Prostate gland (tissue), 2 donors: ENCODE measurements at regions not wholly inside any gene's neighbourhood (a gene's known extent, or its start where the extent isn't known, plus 50 kb on each side); places are given as distances from the start of the nearest gene placed in this dataset.

Source experiments
- DNase-seq: peaks from one replicate; pipeline ENCODE4 v3.0.0-alpha.2; 2019; ENCODE audit warnings: low spot score
- H3K27ac ChIP-seq, 2 donors: fragments of 200-600 bp; sonication (generic); 2 replicates each; pipeline ENCODE4 v1.5.1; 2017 to 2019
- H3K27me3 ChIP-seq: fragments of 200-600 bp; sonication (generic); replicated peaks from 2 replicates; pipeline ENCODE4 v1.5.1; 2019; ENCODE audit not compliant: insufficient read depth
- H3K36me3 ChIP-seq, 2 donors: fragments of 200-600 bp; sonication (generic); 1 replicate in 1 of 2; 2 replicates in 1 of 2; pipeline versions ENCODE4 v1.5.1 to v1.8.1; 2017 to 2019
- H3K4me1 ChIP-seq: fragments of 200-600 bp; sonication (generic); replicated peaks from 2 replicates; pipeline ENCODE4 v1.5.1; 2019
- H3K4me3 ChIP-seq, 2 donors: fragments of 200-600 bp; sonication (generic); 2 replicates each; pipeline ENCODE4 v1.5.1; 2017 to 2019
- H3K9me3 ChIP-seq: fragments of 200-600 bp; sonication (generic); 2 replicates; pipeline ENCODE4 v1.5.1; 2017
- POLR2A ChIP-seq: fragments of 450-650 bp; IDR thresholded peaks from one replicate; pipeline ENCODE4 v1.6.1; 2016; ENCODE audit warnings: antibody characterized with exemption, mild to moderate bottlenecking
- POLR2AphosphoS5 ChIP-seq: sonication (generic); formaldehyde crosslinking; IDR thresholded peaks from one replicate; pipeline ENCODE4 v1.6.1; 2017; ENCODE audit warnings: antibody characterized with exemption
- WGBS: methylation state at CpG from one replicate; pipeline ENCODE4 v1.1.5; 2018; 5-methylcytosine and 5-hydroxymethylcytosine counted together
- intact Hi-C: fragments of 100-400 bp; cut with DNase I; formaldehyde crosslinking; loops from one replicate; pipeline ENCODE4 v1.14.2; 2022
- TF ChIP-seq, protein P1 (sequence below), 4 experiments: fragments of 200-600 bp in 2 of 4; fragments of 450-650 bp in 2 of 4; sonication (generic) in 2 of 4; IDR thresholded peaks; 1 replicate in 3 of 4; 2 replicates in 1 of 4; pipeline ENCODE4 v1.5.1; 2016 to 2019; ENCODE audit warnings: antibody characterized with exemption in 4 of 4, mild to moderate bottlenecking in 2 of 4, moderate library complexity in 2 of 4

DNA sequence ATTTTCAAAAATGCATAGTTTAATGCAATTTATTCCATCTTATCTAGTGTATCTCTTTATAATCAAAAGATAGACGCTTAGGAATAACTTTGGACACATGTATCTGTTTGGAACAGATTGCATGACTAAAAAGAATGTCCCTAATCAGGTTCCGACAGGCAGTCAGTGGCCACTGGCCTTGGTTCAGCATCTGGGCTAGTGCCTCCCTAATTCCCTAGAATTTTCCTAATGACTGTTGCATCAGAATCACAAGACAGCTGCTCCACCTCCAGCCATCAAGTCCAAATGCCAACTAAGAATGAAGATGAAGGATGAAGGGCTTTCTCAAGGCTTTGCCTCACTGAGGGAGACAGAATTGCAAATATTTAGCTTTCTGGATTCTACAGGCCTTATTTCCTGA, 173.8 kb downstream of the EFNB2 start:
- Histone ChIP-seq H3K36me3 (no peaks in the 10 kb centered on the region), H3K9me3 (no peaks in the 10 kb centered on the region), H3K4me1 (no peaks in the 10 kb centered on the region), H3K27me3 (no peaks in the 10 kb centered on the region), H3K27ac (no peak overlapping the region), H3K4me3 (no peak overlapping the region)
- 91% methylated on average over 2 of the region's 2 CpGs for WGBS
- DNase-seq: no peak
- TF ChIP-seq POLR2A: no peak
- TF ChIP-seq, protein P1, sequence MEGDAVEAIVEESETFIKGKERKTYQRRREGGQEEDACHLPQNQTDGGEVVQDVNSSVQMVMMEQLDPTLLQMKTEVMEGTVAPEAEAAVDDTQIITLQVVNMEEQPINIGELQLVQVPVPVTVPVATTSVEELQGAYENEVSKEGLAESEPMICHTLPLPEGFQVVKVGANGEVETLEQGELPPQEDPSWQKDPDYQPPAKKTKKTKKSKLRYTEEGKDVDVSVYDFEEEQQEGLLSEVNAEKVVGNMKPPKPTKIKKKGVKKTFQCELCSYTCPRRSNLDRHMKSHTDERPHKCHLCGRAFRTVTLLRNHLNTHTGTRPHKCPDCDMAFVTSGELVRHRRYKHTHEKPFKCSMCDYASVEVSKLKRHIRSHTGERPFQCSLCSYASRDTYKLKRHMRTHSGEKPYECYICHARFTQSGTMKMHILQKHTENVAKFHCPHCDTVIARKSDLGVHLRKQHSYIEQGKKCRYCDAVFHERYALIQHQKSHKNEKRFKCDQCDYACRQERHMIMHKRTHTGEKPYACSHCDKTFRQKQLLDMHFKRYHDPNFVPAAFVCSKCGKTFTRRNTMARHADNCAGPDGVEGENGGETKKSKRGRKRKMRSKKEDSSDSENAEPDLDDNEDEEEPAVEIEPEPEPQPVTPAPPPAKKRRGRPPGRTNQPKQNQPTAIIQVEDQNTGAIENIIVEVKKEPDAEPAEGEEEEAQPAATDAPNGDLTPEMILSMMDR (IDR thresholded peaks at IDR 0.05): no peak
- TF ChIP-seq POLR2AphosphoS5: no peak
- intact Hi-C loops: no loop called here

DNA sequence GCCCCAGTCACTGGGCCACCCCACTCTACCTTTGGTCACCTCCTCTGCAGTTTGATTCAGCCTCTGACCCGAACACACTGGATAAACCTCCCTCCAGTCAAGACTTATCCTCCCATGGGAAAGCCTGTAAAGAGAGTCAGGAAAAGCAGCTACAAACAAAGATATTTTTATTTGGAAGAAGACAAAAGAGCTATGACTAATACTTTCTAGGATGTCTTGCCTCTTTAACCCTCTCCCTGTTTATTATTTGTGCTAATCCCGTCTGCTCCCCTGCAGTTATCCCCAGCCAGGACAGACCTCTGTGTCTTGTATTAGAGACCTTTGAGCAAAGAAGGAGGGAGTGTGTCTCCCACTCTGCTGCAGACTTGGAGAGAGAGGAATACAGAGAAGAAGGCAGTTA, 178.3 kb downstream of the EFNB2 start:
- Histone ChIP-seq H3K27me3 (no peaks in the 10 kb centered on the region), H3K27ac (no peak overlapping the region), H3K36me3 (no peaks in the 10 kb centered on the region), H3K4me3 (no peak overlapping the region), H3K9me3 (no peaks in the 10 kb centered on the region), H3K4me1 (no peaks in the 10 kb centered on the region)
- intact Hi-C loops: no loop called here
- DNase-seq: no peak
- no peak for TF ChIP-seq POLR2A
- TF ChIP-seq, protein P1 (IDR thresholded peaks at IDR 0.05): no peak
- TF ChIP-seq POLR2AphosphoS5: no peak
- WGBS: 30% methylated on average over 2 of the region's 2 CpGs

DNA sequence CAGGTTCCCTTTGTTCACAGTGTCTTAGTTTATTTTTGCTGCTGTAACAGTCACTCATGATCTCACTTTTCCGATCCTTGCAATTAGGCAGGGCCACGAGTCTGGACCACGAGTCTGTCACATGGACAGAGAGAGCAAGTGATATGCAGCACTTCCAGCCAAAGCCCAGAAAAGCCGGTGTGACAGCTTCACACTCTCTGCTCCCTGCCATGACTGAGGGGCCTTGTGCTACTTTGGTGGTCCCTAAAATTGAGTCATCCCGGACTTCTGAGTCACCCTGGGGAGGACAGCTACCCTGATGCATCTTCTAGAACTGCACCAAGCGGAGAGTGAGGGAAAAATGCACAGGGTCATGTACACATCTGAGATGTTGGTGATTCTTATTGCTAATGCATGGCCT, 179.6 kb downstream of the EFNB2 start:
- Histone ChIP-seq H3K4me3 (no peak overlapping the region), H3K4me1 (no peaks in the 10 kb centered on the region), H3K36me3 (no peaks in the 10 kb centered on the region), H3K9me3 (no peaks in the 10 kb centered on the region), H3K27me3 (no peaks in the 10 kb centered on the region), H3K27ac (no peak overlapping the region)
- DNase-seq: no peak
- TF ChIP-seq POLR2A: no peak
- no peak for TF ChIP-seq POLR2AphosphoS5
- TF ChIP-seq, protein P1 (IDR thresholded peaks at IDR 0.05): no peak
- 84% methylated on average over 6 of the region's 6 CpGs for WGBS
- intact Hi-C loops: no loop called here

DNA sequence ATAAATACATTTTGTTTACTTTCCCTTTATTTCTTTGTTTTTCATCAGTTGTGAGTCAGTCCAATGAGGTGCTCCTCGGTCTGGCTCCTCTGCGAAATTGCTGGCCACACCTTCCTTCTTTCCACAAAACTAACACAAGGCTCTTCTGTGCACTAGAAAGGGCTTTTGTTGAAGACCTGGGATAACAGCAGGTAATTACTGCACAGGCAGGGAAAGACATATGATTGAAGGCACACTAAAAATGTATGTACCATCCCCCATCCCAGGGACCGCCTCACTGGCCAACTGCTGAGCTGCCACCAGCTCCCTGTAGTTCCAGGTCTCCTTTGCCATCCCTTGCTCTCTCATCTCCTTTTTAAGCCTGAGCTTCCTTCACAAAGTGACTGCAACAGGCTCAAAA, 180.5 kb downstream of the EFNB2 start:
- H3K9me3 ChIP-seq: no peaks in the 10 kb centered on the region
- no peaks in the 10 kb centered on the region for H3K27me3 ChIP-seq
- no peaks in the 10 kb centered on the region for H3K4me1 ChIP-seq
- no peak overlapping the region for H3K27ac ChIP-seq
- WGBS: 81% methylated on average over 3 of the region's 3 CpGs
- H3K36me3 ChIP-seq: no peaks in the 10 kb centered on the region
- DNase-seq: no peak
- intact Hi-C loops: no loop called here
- TF ChIP-seq, protein P1 (IDR thresholded peaks at IDR 0.05): no peak
- no peak for TF ChIP-seq POLR2AphosphoS5
- TF ChIP-seq POLR2A: no peak
- H3K4me3 ChIP-seq: no peak overlapping the region

DNA sequence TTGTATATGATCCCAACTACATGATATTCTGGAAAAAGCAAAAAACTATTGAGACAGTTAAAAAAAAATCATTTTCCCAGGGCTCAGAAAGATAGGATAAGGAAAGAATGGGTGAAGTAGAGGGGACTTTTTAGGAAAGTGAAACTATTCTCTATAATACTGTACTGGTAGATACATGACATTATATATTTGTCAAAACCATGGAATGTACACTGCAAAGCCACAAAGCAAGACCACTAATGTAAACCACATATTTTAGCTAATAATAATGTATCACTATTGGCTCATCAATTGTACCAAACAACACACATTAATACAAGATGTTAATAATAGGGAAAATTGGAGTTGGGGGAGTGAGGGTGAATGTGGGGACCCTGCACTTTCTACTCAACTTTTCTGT, 182.6 kb downstream of the EFNB2 start:
- intact Hi-C loops: no loop called here
- Histone ChIP-seq H3K4me1 (no peaks in the 10 kb centered on the region), H3K9me3 (no peaks in the 10 kb centered on the region), H3K4me3 (no peak overlapping the region), H3K27ac (no peak overlapping the region), H3K27me3 (no peaks in the 10 kb centered on the region), H3K36me3 (no peaks in the 10 kb centered on the region)
- no peak for DNase-seq
- TF ChIP-seq POLR2A: no peak
- TF ChIP-seq, protein P1 (IDR thresholded peaks at IDR 0.05): no peak
- TF ChIP-seq POLR2AphosphoS5: no peak
